ENCODE measurements at regions not wholly inside any gene's neighbourhood (a gene's known extent, or its start where the extent isn't known, plus 50 kb on each side); places are given as distances from the start of the nearest gene placed in this dataset.

- Histone ChIP-seq H3K27me3 (replicated peaks; ENCODE audit: insufficient read depth, low read length) (no peaks in the 10 kb centered on the region), H3K4me2 (ENCODE audit: low read depth, low read length) (no peak overlapping the region), H3K4me3 (ENCODE audit: low read length) (no peak overlapping the region), H3K9me3 (replicated peaks; ENCODE audit: insufficient read depth, low read length) (no peaks in the 10 kb centered on the region; the same call in 1 of the 2 replicates), H3K79me2 (ENCODE audit: low read length) (no peaks in the 10 kb centered on the region), H4K20me1 (ENCODE audit: insufficient read depth, low read length) (no peaks in the 10 kb centered on the region), H3K9ac (ENCODE audit: low read length) (no peak overlapping the region), H3K4me1 (ENCODE audit: low read length) (no peaks in the 10 kb centered on the region), H3F3A (ENCODE audit: insufficient read depth, low read length) (no peaks in the 10 kb centered on the region), H3K27ac (ENCODE audit: low read length) (no peak overlapping the region), H3K36me3 (replicated peaks; ENCODE audit: insufficient read depth, low read length) (no peaks in the 10 kb centered on the region), H3K9me2 (replicated peaks; ENCODE audit: insufficient read depth, low read length) (no peaks in the 10 kb centered on the region), H2AFZ (ENCODE audit: low read length) (no peak overlapping the region)
- TF ChIP-seq EZH2 (optimal IDR thresholded peaks at IDR 0.05; ENCODE audit: low read depth, low read length) (no peak), CTCF (IDR thresholded peaks at IDR 0.05; ENCODE audit: low read length) (no peak), EZH2phosphoT487 (IDR thresholded peaks at IDR 0.05; ENCODE audit: low read length) (no peak)
- DNase-seq = no peak
Observed at GRCh38 chr16:61309386-61309785, 726.9 kb downstream of the CDH8 start.

- DNase-seq = no peak
- no peaks in the 10 kb centered on the region for H3K79me2 ChIP-seq (ENCODE audit: low read length)
- H3K27ac ChIP-seq (ENCODE audit: low read length) = no peak overlapping the region
- H3F3A ChIP-seq (ENCODE audit: insufficient read depth, low read length) = no peaks in the 10 kb centered on the region
- H3K4me3 ChIP-seq (ENCODE audit: low read length) = no peak overlapping the region
- H2AFZ ChIP-seq (ENCODE audit: low read length) = no peak overlapping the region
- TF ChIP-seq CTCF (IDR thresholded peaks at IDR 0.05; ENCODE audit: low read length) (no peak), EZH2phosphoT487 (IDR thresholded peaks at IDR 0.05; ENCODE audit: low read length) (no peak), EZH2 (optimal IDR thresholded peaks at IDR 0.05; ENCODE audit: low read depth, low read length) (no peak)
- H3K36me3 ChIP-seq (replicated peaks; ENCODE audit: insufficient read depth, low read length) = no peaks in the 10 kb centered on the region
- no peaks in the 10 kb centered on the region for H3K4me1 ChIP-seq (ENCODE audit: low read length)
- H3K9me3 ChIP-seq (replicated peaks; ENCODE audit: insufficient read depth, low read length) = no peaks in the 10 kb centered on the region
- H3K27me3 ChIP-seq (replicated peaks; ENCODE audit: insufficient read depth, low read length) = no peaks in the 10 kb centered on the region
- no peaks in the 10 kb centered on the region for H4K20me1 ChIP-seq (ENCODE audit: insufficient read depth, low read length)
- no peak overlapping the region for H3K9ac ChIP-seq (ENCODE audit: low read length)
- H3K9me2 ChIP-seq (replicated peaks; ENCODE audit: insufficient read depth, low read length) = no peaks in the 10 kb centered on the region
- no peak overlapping the region for H3K4me2 ChIP-seq (ENCODE audit: low read depth, low read length)
Observed at GRCh38 chr16:61306204-61306603, 730.0 kb downstream of the CDH8 start.

- no peaks in the 10 kb centered on the region for H4K20me1 ChIP-seq (ENCODE audit: insufficient read depth, low read length)
- no peaks in the 10 kb centered on the region for H3K4me1 ChIP-seq (ENCODE audit: low read length)
- H3K4me3 ChIP-seq (ENCODE audit: low read length) = no peak overlapping the region
- no peaks in the 10 kb centered on the region for H3K9me2 ChIP-seq (replicated peaks; ENCODE audit: insufficient read depth, low read length)
- H3K27me3 ChIP-seq (replicated peaks; ENCODE audit: insufficient read depth, low read length) = no peaks in the 10 kb centered on the region
- H3K36me3 ChIP-seq (replicated peaks; ENCODE audit: insufficient read depth, low read length) = no peaks in the 10 kb centered on the region
- no peak overlapping the region for H3K9ac ChIP-seq (ENCODE audit: low read length)
- H3K27ac ChIP-seq (ENCODE audit: low read length) = no peak overlapping the region
- no peak overlapping the region for H3K4me2 ChIP-seq (ENCODE audit: low read depth, low read length)
- H2AFZ ChIP-seq (ENCODE audit: low read length) = no peak overlapping the region
- DNase-seq = no peak
- TF ChIP-seq CTCF (IDR thresholded peaks at IDR 0.05; ENCODE audit: low read length) (no peak), EZH2 (optimal IDR thresholded peaks at IDR 0.05; ENCODE audit: low read depth, low read length) (no peak), EZH2phosphoT487 (IDR thresholded peaks at IDR 0.05; ENCODE audit: low read length) (no peak)
- H3K9me3 ChIP-seq (replicated peaks; ENCODE audit: insufficient read depth, low read length) = no peaks in the 10 kb centered on the region
- H3F3A ChIP-seq (ENCODE audit: insufficient read depth, low read length) = no peaks in the 10 kb centered on the region
- H3K79me2 ChIP-seq (ENCODE audit: low read length) = no peaks in the 10 kb centered on the region
Observed at GRCh38 chr16:61296814-61297213, 739.4 kb downstream of the CDH8 start.
